ENCODE measurements at regions not wholly inside any gene's neighbourhood (a gene's known extent, or its start where the extent isn't known, plus 50 kb on each side); places are given as distances from the start of the nearest gene placed in this dataset.

DNA sequence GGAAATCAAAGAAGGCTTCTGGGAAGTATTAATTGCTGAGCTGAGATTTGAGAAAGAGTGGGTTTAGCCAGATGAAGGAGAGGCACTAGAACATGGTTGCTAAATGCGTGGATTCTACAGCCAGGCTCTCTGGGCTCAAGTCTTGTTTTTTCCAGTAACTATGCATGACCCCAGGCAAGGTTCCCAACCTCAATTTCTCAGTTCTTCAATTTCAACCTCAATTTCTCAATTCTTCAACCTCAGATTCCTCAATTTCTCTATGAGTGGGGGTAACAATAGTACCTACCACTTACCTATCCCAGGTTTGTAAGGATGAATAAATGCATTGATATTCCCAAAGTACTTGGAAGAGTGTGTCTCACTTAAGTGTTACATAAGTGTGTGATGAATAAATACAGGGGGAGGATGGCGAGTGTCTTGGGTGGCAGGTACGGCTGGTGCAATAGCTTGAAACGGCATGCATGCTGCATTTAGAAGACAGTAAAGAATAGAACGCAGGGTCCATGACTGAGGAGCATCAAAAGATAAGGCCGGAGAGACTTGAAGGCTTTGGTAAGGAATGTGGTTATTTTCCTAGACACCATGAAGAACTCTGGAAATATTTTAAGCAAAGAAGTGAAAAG, 149.1 kb upstream of the ATP2B1 start:
- DNase-seq (ENCODE audit: low read depth in 2 of 2) = no peak

DNA sequence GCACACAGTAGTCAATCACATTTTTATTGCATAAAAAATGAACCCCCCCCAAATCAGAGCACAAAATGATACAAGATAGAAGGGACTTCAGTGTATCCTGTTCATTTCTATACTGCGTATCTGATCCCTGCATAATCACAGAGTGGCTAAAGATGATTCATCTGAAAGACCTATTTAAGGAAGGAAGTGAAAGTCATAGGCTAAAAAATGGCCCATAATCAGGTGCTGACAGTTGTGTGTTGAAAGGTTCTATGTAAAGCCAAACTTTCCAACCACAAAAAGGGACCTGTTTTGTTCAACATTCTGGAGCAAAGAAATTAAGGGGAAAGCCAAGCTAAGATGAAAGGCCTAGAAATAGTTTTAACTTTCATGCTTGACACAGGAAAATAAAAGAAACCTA, 147.8 kb upstream of the ATP2B1 start:
- no peak for DNase-seq (ENCODE audit: low read depth in 2 of 2)

DNA sequence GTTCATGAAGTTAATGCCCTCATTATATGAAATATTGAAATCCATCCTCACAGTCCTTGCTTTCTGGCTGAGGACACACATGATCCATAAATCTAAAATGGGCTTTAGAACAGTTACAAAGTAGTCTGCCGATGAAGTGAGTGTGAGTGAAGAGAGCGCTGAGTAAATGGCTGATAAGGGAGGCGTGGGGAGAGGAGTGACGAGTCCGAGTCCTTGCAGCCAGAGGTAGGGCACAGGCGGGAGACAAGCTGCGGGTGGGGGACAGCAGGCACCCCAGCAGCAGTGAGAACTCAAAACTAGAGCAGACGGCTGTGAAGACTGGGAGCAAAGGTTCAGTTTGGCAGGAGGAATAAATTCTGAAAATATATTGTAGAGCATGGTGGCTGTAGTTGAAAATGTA, 140.1 kb upstream of the ATP2B1 start:
- DNase-seq (ENCODE audit: low read depth in 2 of 2) = no peak

DNA sequence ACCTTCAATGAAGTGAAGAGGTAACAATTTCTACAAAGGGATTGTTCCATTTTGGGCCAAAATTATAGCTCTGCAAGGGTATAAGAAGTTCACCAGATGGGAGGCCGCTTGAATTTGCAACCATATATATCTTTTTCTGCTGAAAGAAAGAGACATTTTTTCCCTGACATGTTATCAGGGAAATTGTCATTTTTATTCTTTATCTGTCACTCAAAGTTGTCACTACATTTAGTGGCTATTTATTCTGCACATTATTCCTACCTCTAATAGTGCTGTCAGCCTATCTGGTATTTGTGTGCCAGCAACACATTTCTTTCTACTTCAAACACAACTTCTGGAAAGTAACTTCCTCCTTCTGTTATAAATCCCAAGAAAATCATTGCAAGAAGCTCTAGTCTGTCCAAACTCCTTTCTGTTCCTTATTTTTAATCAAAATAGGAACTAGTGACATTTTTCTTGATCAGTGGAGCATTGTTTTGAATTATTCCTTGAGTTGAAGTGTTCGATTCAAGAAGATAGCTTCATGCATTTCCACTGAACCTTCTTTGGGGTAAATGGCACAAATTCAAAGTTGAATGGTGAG, 137.9 kb upstream of the ATP2B1 start:
- DNase-seq (ENCODE audit: low read depth in 2 of 2) = no peak

DNA sequence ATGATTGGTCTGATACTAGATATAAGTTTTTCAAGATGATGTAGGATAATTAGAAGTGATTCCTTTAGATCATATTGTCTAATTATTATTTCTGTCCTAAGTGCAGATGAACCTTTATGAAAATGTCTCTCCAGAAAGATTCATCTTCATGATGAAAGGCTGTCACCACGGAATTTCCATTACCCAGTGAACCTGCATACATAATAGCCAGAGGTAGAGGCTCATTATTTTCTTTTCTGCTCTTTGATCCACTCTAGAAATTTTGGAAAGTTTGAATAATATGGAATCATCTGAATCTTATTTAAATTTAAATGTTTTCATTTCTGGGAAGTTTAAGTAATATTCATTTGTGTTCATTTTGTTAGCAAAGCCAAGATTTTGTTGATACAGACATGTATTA, 137.1 kb upstream of the ATP2B1 start:
- DNase-seq (ENCODE audit: low read depth in 2 of 2) = no peak

DNA sequence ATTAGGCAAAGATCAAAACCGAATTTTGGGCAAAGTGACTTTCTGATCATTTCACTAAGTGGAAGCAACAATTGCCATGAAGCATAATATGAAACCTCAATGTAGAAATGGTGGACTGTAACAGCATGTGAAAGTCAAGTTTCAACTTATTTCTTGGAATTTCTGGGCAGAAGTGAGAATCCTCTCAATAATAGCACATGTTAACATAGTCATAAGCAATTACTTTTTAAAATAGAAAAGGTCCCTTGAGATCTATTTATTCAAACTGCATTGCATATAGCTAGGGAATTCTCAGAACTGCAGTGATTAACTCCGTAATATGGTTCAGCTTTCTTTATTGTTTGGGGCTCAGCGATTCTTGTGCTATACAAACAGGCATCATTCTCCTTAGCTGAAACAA, 136.7 kb upstream of the ATP2B1 start:
- DNase-seq (ENCODE audit: low read depth in 2 of 2) = no peak

DNA sequence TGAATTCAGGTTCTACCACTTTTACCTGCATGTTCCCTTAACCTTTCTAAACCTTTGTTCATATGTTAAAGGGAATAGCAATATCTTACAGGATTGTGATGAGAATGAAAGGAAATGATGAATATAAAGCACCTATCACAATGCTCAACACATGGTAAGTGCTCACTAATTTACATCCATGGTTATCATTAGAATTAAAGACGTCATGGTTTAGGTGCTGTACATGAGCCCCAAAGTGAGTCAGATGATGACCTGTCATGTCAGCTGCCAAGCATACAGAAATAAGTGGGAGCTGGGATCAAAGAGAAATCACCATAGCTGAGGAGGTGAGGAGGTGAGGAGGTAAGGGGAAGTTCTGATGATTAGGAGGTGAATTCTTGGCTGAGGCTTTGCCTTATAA, 135.9 kb upstream of the ATP2B1 start:
- DNase-seq (ENCODE audit: low read depth in 2 of 2) = no peak

DNA sequence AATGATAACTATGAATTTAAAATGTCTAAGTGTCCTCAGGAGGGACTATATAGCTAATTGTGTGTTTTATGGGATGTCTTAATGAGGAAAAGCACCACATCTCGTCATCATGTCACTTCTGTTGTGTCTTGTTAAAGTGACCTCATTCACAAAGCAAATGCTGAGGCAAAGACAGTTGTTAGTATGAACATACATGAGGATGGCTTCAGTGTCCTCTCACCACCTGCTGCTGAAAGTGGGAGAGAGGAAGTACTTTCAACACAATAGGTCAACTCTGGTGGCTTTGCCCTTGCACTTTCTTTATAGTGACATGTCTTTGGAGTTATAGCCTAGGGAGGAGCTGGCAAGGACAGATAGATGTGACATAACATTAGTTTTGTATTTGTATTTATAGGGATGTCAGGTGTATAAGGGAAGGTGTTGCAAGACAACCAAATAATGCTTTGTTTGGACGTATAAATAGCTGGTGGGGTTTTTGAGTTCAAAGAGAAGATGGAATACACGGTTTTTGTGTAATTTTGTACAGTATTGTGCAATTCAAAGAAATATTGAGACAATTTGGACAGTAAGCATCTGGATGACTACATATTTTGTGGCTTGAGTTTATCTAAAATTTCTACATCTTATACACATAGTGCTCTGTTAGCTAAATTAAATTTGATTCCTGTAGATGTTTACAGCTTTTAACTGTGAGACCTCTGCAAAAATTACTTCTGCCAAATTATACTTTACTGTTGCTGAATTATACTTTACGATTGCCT, 131.7 kb upstream of the ATP2B1 start:
- DNase-seq (ENCODE audit: low read depth in 2 of 2) = no peak

DNA sequence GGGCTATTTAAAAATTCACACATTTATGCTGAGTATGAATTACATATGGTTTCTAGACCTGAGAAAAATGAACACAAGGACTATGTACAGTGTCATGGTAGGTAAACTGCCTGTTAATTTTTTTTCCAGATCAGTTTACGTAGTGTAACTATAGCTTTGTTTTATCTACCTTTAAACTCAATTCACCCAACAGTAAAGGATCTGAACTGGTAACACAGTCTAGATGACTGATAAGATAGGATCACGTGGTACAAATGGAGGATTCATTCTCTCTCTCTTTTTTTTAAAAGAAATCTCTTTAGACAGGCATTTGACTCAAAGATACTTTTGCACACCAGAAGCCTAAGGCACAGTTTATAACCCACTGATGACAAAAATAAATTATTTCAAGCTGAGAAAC, 130.8 kb upstream of the ATP2B1 start:
- no peak for DNase-seq (ENCODE audit: low read depth in 2 of 2)

DNA sequence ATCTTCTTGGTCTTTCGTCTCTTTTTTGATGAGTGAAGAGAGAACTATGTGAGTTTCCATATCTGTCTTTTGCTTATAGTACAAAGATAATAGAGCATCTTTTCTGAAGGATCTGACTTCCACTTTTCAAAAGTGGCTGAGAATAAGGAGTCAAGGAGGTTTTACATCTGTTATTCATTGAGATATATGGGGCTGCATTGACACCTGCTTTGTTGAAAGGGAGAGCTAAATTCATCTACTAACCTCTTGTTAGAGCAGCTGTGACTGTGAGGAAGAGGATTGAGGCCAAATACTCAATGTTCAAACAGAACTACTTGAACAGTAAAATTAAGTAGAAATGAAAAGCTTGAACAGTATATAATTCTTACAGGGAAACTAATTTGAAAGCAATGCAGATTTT, 130.2 kb upstream of the ATP2B1 start:
- DNase-seq (ENCODE audit: low read depth in 2 of 2) = no peak

DNA sequence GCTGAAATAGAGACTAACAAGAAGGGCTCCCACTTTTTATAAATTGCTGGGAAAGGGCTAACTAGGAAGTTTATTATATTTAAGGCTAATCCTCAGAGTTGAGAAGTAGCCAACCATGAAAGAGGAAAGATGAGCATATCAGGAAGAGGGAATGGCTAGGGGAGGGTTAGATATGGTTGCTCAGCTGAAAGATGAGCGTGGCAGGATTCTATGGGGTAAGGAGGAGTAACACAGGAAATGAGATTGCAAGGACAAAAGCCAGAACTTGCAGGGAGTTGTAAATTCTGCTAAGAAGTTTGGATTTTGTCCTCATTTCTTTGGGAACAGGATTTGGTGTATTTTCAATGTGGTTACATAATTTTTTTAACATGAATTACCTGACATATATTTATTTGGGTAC, 127.4 kb upstream of the ATP2B1 start:
- DNase-seq (ENCODE audit: low read depth in 2 of 2) = no peak

DNA sequence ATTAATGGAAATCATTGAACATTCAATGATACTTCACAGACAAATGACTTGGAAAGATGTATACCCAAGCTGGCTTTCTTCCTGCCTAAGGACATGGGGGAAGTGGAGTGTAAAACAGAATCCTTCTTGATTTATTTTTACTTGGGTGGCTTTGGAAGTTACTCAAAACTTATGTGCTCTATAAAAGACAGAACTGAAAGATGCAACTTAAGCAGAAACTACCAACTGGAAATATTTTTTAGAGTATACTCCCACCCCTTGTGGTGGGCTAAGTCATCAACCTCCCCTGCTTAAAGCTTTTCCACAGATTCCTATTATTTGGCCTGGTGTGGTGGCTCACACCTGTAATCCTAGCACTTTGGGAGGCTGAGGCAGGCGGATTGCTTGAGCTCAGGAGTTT, 126.0 kb upstream of the ATP2B1 start:
- no peak for DNase-seq (ENCODE audit: low read depth in 2 of 2)

DNA sequence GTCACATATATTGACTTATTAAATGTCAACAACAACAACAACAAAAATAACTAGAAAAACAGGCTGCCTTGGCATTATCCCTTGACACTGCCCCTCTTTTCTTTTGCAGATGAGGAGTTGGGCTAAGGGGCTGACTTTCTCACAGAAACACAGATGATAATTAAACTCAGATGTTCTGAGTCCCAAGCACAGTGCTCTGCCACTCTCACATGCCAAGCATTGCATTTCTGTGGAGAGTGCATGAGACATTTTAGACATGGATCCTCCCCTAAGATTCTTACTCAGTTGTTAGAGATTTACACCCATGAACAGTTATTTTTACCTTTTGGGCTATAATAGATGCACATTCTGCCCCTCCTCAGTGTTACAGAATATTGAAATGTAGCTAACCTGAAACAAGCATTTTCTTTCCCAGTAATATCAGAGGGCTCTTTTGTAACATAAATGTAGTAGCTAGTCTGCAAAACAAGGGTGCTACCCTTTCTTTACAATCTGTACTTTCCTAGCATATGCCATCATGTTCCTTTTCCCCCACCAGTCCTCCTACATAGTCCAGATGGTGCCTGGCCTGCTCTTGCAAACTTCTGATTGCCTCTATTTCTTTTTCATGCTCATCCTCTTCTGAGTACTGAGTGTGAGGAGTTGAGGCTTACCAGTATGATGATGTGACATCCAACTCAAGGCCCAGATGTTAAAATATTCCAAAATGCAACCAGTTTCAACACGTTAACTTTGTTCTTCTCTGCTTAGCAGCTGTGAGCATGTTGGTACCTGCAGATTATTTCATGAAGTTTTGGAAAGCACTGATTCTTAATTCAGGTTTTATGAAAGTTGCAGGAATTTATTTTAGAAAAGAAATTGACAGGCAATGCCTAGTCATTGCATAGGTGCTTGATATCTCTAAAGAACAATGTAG, 125.0 kb upstream of the ATP2B1 start:
- no peak for DNase-seq (ENCODE audit: low read depth in 2 of 2)

DNA sequence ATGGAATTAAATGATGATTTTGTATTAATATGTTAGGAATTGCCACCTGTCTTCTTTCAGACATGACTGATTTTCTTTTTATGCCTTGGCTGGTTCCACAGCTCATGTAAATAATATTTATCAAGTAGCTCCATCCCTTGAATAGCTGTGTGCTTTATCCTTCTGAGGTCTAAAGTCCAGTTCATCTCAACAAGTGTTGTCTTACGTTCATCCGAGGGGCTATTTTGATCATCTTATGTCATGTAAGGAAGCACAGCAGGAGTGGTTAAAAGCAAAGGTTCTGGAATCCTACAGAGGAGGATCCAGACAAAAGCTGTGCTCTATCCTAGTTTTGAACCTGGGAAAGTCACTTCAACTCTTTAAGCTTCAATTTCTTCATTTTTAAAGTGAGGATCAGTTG, 123.7 kb upstream of the ATP2B1 start:
- DNase-seq (ENCODE audit: low read depth in 2 of 2) = no peak

DNA sequence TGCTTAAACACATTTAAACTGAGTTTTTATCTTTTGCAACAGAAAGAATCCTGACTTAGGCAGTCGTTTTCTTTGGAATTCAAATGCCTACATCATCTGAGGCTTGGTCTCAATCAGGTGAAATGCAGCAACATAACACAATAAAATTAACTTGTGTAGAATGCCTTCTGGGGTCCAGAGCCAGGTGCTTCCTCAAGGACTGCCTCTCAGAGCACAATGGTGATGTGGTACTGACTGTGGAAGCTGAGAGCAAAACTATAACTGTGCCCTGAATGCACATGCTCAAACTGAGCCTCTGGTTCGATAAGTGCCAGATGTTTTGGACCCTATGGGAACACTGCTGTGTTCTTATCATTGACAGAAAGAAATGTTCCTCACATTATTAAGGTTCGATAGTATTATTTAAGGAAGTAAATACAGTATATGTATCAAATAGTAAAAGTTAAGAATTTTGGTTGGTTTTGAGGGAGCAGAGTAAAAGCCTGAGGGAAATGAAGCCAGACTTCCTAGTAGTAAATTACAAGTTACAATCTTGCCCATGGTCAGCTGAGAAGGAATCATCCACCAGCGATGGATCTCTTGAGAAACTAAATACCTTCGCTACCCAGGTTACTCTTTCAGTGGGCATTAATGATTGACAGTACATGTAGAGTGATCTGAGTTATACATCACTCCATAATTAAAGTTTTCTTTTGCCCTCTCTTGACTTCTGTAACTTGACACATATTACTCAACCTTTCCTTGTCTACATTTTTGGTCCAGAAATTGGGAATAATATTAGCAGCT, 122.9 kb upstream of the ATP2B1 start:
- no peak for DNase-seq (ENCODE audit: low read depth in 2 of 2)

DNA sequence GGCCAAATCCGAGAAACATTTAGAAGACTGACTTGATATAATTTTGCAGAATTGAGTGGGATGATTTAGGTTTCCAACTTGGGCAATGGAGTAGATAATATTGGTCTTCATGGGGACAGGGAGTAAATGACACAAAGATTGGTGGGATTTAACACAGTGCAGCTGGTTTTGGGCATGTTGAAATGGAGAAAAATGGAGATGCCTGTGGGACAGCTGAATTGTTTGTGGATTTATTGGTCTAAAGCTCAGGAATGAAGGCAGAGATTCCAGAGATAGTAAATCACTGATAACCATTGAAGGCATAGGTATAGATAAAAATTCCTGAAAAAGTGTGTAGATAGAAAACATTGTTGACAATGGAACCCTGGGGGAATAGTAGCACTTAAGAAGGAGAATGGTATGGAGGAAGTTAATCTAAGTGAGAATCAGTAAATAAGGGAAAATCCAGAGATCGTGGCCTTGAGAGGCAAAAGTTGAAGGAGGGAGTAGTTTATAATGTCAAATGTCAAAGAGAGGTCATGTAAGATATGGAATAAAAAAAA, 120.9 kb upstream of the ATP2B1 start:
- DNase-seq (ENCODE audit: low read depth in 2 of 2) = no peak

DNA sequence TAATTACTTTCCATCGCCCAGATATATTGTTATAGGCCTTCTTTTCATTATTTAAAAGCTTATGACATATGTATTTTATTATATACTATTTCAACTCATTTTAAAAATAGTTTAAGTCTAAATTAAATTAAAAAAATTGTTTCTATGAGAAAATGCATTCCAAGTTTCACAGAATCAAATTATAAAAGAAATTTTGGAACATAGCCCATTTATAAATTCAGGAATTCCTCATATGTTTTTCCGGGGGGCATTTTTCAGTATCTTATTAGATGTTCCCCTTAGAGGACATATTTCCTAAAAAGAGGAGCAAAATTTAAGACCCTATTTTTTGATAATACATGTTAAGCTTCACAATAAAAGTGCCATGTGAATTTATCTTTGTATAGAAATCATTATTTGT, 119.9 kb upstream of the ATP2B1 start:
- DNase-seq (ENCODE audit: low read depth in 2 of 2) = no peak

DNA sequence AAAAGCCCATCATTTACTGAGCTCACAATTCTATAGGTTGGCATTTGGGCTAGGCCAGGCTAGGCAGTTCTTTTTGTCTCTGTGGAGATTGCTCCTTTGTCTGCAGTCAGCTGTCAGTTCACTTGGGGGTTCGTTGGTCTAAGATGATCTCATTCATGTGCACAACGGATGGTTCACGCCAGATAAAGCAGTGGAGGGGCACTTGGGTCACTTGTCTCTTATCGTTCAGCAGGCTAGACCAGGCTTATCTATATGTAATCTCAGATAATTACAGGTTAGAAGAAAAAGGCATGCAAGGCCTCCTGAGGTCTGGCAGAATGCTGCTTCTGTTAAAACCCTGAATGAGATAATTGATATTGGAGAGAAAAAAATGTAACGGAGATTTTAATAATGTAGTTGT, 119.0 kb upstream of the ATP2B1 start:
- no peak for DNase-seq (ENCODE audit: low read depth in 2 of 2)

DNA sequence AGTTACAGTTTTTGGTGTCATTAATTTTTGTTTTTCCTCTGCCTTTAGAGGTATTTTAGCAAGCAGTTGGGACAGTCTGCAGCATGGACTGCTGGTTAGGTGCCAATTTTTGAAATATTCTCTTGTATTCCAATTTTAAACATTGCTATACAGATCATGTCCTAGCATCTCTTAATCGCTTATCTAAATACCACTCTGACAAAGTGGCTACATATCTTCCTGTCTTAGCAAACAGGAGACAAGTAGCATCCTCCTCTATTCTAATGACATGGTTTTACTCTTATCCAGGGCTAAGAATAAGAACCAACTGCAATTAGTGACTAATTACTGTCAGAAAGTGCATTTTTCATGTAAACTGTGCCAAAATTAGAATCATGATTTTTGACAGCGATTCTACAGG, 117.8 kb upstream of the ATP2B1 start:
- DNase-seq (ENCODE audit: low read depth in 2 of 2) = no peak

DNA sequence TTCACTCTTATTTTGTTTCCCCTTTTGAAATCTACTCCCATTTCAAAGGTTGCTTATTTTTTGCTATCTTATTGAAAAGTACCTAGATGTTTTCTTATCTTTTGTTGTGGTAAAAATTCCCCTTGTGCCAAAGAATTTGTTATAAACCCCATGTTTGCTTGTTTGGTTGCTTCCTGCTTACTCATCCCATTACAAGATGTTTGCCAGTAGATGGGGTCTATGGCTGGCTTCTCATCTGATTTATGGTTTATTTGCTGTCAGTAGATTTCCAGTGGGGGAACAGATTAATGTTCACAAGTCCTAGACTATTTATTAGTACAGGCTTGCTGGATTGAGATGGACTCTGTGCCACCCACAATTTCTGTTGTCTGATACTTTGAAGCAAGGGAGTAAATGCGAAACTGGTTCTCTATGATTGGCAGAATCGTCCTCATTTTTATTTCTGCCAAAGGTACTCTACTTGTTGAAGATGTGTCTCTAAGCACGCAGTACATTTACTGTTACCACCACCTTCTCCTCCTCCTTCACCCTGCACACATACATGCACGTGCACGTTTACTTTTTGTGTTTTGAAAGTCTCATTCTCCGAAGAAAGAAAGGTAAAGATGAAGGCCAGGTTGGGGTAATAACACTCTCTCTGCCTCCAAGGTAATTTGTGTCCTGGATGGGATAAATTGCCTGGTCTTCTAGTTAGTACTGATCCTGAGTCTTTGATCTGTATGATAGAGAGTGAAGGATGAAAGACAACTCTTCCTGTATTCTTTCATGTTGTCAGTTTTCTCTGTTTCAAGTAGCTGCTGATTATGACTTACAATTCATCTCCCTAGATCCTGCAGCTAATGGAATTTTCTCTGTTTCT, 117.2 kb upstream of the ATP2B1 start:
- no peak for DNase-seq (ENCODE audit: low read depth in 2 of 2)

All from stimulated activated CD8-positive, alpha-beta memory T cell treated with anti-CD3 and anti-CD28 coated beads, Interleukin-2, amount 100 ng/mL, for 1 hour (primary cell).